ENCODE measurements at regions not wholly inside any gene's neighbourhood (a gene's known extent, or its start where the extent isn't known, plus 50 kb on each side); places are given as distances from the start of the nearest gene placed in this dataset.

DNA sequence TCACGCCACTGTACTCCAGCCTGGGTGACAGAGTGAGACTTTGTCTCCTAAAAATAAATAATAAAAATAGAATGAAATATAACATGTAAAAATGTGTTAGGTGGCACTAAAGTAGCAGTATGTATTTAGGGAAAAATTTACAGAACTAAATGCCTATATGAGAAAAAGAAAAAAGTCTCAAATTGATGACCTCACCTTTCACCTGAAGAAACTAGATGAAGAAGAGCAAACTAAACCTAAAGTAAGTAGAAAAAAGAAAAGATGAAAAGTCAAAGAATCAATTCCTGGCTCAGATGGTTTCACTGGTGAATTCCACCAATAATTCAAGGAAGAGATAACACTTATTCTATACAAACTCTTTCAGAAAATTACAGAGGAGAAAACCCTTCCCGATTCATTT lies 106.5 kb upstream of the NANOS1 start:
- ChIA-PET POLR2A (no interaction called here), CTCF (no interaction called here)
- no peak for DNase-seq (ENCODE audit: low read depth, low spot score)
- TF ChIP-seq, protein P1, sequence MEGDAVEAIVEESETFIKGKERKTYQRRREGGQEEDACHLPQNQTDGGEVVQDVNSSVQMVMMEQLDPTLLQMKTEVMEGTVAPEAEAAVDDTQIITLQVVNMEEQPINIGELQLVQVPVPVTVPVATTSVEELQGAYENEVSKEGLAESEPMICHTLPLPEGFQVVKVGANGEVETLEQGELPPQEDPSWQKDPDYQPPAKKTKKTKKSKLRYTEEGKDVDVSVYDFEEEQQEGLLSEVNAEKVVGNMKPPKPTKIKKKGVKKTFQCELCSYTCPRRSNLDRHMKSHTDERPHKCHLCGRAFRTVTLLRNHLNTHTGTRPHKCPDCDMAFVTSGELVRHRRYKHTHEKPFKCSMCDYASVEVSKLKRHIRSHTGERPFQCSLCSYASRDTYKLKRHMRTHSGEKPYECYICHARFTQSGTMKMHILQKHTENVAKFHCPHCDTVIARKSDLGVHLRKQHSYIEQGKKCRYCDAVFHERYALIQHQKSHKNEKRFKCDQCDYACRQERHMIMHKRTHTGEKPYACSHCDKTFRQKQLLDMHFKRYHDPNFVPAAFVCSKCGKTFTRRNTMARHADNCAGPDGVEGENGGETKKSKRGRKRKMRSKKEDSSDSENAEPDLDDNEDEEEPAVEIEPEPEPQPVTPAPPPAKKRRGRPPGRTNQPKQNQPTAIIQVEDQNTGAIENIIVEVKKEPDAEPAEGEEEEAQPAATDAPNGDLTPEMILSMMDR (IDR thresholded peaks at IDR 0.05; ENCODE audit: insufficient read depth, low read length, missing control alignments) = no peak
- no peak overlapping the region for H3K4me3 ChIP-seq (ENCODE audit: low read depth, low read length)

GRCh38 chr10:118924493-118924892 lies 105.0 kb upstream of the NANOS1 start:
- no peak overlapping the region for H3K4me3 ChIP-seq (ENCODE audit: low read depth, low read length)
- POLR2A ChIA-PET = no interaction called here
- DNase-seq (ENCODE audit: low read depth, low spot score) = no peak
- CTCF ChIA-PET = no interaction called here
- TF ChIP-seq, protein P1 (IDR thresholded peaks at IDR 0.05; ENCODE audit: insufficient read depth, low read length, missing control alignments) = no peak

DNA sequence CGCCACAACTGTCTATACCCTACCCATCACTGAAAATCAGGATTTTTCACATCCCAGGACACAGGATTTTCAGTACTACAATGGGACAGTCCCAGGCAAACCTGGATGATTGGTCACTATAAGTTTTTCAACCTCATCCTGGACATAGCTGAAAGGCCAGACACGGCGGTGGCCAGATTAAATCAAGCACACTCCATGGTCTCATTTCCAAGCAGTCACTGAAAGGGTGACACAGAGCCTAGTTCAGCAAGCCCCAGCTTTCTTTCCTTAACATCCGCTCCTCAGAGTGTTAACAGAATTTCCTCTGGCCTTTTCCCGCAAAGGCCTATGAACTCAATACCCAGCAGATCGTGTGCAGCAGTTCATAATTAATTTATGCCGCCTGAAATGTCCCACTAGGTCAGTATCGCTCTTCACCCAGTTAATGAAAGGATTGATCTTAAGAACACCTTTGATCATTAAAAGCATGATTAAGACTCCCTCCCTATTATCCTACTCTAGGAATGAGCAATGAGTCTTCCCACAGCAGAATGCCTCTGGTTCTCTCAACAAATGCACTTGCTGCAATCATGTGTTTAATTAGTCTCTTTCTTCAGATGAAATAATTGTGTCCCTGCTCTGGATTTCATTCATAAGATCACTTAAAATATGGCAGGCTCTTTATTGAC lies 104.0 kb upstream of the NANOS1 start:
- ChIA-PET POLR2A (no interaction called here), CTCF (no interaction called here)
- no peak overlapping the region for H3K4me3 ChIP-seq (ENCODE audit: low read depth, low read length)
- DNase-seq (ENCODE audit: low read depth, low spot score) = no peak
- TF ChIP-seq, protein P1 (IDR thresholded peaks at IDR 0.05; ENCODE audit: insufficient read depth, low read length, missing control alignments) = no peak

GRCh38 chr10:118926072-118926417 lies 103.5 kb upstream of the NANOS1 start:
- TF ChIP-seq, protein P1 (IDR thresholded peaks at IDR 0.05; ENCODE audit: insufficient read depth, low read length, missing control alignments) = no peak
- ChIA-PET CTCF (no interaction called here), POLR2A (no interaction called here)
- no peak overlapping the region for H3K4me3 ChIP-seq (ENCODE audit: low read depth, low read length)
- DNase-seq (ENCODE audit: low read depth, low spot score) = no peak

- TF ChIP-seq, protein P1 (IDR thresholded peaks at IDR 0.05; ENCODE audit: insufficient read depth, low read length, missing control alignments) = no peak
- no peak for DNase-seq (ENCODE audit: low read depth, low spot score)
- ChIA-PET CTCF (no interaction called here), POLR2A (no interaction called here)
- no peak overlapping the region for H3K4me3 ChIP-seq (ENCODE audit: low read depth, low read length)
Observed at GRCh38 chr10:118926441-118926840, 103.1 kb upstream of the NANOS1 start.

- CTCF ChIA-PET = no interaction called here
- DNase-seq (ENCODE audit: low read depth, low spot score) = no peak
- POLR2A ChIA-PET = no interaction called here
- no peak overlapping the region for H3K4me3 ChIP-seq (ENCODE audit: low read depth, low read length)
- TF ChIP-seq, protein P1 (IDR thresholded peaks at IDR 0.05; ENCODE audit: insufficient read depth, low read length, missing control alignments) = no peak
Observed at GRCh38 chr10:118926903-118927302, 102.6 kb upstream of the NANOS1 start.

Measured in AG04449 (cell line).